ENCODE measurements at regions not wholly inside any gene's neighbourhood (a gene's known extent, or its start where the extent isn't known, plus 50 kb on each side); places are given as distances from the start of the nearest gene placed in this dataset.
"Not testable (repeated sequence)": the region's sequence is repeated elsewhere in the genome, so short reads cannot be mapped to it uniquely, and the experiment has no call there.

DNA sequence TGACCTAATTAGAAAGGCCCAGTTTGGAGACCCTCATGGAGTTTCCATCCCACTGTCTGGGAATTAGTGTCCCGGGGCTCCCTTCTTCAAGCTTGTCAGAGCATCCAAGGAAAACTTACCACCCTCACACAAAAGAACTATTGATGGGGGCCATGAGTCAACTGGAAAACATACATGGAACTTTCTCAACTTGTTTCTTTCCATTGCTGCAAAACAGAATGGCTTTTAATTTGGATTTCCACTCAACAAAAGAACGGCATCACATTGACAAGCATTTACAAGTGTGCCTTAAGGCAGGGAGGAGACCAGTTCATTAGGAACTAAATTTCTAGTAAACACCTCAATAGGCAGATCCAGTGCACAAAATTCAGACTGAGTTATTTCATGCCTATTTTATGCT is 289.1 kb upstream of the PREP start:
- H3K27me3 ChIP-seq (ENCODE audit: insufficient read depth in 3 of 3, low read length in 2 of 3) = peaks cover 0 to 3% (median 0%) of the 10 kb centered on the region in 3 donors
- DNase-seq = no peak
- H3K9me3 ChIP-seq = peaks cover 8% of the 10 kb centered on the region
- intact Hi-C loops (cut with DNase I) = no loop called here
- no peak overlapping the region for H3K4me3 ChIP-seq
- WGBS, 3 donors = 38 to 58% (median 43%) methylated on average over 2 of the region's 2 CpGs
- ATAC-seq = no peak
- no peak overlapping the region for H3K27ac ChIP-seq
- no peaks in the 10 kb centered on the region for H3K36me3 ChIP-seq (ENCODE audit: insufficient read depth in 1 of 2, low read depth in 1 of 2)
- TF ChIP-seq, protein P1, sequence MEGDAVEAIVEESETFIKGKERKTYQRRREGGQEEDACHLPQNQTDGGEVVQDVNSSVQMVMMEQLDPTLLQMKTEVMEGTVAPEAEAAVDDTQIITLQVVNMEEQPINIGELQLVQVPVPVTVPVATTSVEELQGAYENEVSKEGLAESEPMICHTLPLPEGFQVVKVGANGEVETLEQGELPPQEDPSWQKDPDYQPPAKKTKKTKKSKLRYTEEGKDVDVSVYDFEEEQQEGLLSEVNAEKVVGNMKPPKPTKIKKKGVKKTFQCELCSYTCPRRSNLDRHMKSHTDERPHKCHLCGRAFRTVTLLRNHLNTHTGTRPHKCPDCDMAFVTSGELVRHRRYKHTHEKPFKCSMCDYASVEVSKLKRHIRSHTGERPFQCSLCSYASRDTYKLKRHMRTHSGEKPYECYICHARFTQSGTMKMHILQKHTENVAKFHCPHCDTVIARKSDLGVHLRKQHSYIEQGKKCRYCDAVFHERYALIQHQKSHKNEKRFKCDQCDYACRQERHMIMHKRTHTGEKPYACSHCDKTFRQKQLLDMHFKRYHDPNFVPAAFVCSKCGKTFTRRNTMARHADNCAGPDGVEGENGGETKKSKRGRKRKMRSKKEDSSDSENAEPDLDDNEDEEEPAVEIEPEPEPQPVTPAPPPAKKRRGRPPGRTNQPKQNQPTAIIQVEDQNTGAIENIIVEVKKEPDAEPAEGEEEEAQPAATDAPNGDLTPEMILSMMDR (IDR thresholded peaks at IDR 0.05) = no peak
- no peaks in the 10 kb centered on the region for H3K4me1 ChIP-seq

DNA sequence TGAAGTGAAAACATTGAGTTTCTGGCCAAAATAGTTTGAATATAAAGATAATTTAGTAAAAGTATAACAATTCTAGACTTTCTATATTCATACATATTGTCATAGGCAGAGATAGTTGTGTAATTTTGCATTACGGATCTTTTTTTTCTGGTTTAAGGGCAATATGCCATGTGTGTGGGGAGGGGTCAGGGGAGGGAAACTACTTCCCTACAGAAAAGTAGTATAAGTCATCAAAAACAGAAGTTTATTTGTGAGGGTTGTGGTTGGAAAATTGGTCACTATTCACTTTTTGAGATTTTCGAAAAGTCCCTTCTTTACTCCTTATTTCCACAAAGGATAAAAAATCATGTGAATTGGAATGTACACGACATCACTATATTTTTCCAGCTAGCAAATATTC is 288.2 kb upstream of the PREP start:
- peaks cover 0 to 3% (median 0%) of the 10 kb centered on the region in 3 donors for H3K27me3 ChIP-seq (ENCODE audit: insufficient read depth in 3 of 3, low read length in 2 of 3)
- 86 to 90% (median 87%) methylated on average over 3 of the region's 3 CpGs for WGBS, 3 donors
- ATAC-seq (no peak), DNase-seq (no peak)
- TF ChIP-seq, protein P1 (IDR thresholded peaks at IDR 0.05) = no peak
- H3K9me3 ChIP-seq = peaks cover 11% of the 10 kb centered on the region
- no peak overlapping the region for H3K27ac ChIP-seq
- no peaks in the 10 kb centered on the region for H3K4me1 ChIP-seq
- H3K4me3 ChIP-seq = no peak overlapping the region
- intact Hi-C loops (cut with DNase I) = no loop called here
- no peaks in the 10 kb centered on the region for H3K36me3 ChIP-seq (ENCODE audit: insufficient read depth in 1 of 2, low read depth in 1 of 2)

- WGBS, 3 donors = 84 to 94% (median 91%) methylated on average over 1 of the region's 1 CpG
- ATAC-seq (no peak), DNase-seq (no peak)
- intact Hi-C loops (cut with DNase I) = no loop called here
- Histone ChIP-seq H3K4me3 (no peak overlapping the region), H3K27ac (no peak overlapping the region), H3K27me3 (ENCODE audit: insufficient read depth in 3 of 3, low read length in 2 of 3) (peaks cover 0 to 2% (median 0%) of the 10 kb centered on the region in 3 donors), H3K4me1 (no peaks in the 10 kb centered on the region), H3K9me3 (peaks cover 11% of the 10 kb centered on the region), H3K36me3 (ENCODE audit: insufficient read depth in 1 of 2, low read depth in 1 of 2) (no peaks in the 10 kb centered on the region)
- TF ChIP-seq, protein P1 (IDR thresholded peaks at IDR 0.05) = no peak
These were observed 285.7 kb upstream of the PREP start for GRCh38 chr6:105688573-105688972.

DNA sequence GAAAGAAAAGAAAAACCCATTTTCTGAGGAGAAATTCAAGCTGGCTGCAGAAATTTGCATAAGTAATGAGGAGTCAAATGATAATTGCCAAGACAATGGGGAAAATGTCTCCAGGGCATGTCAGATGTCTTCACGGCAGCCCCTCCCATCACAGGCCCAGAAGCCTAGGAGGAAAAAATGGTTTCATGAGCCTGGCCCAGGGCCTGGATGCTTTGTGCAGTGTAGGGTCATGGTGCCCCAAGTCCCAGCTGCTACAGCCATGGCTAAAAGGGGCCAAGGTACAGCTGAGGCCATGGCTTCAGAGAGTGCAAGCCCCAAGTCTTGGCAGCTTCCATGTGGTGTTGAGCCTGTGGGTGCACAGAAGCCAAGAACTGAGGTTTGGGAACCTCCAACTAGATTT is 283.9 kb upstream of the PREP start:
- not testable (repeated sequence) for H3K27ac ChIP-seq, ATAC-seq

DNA sequence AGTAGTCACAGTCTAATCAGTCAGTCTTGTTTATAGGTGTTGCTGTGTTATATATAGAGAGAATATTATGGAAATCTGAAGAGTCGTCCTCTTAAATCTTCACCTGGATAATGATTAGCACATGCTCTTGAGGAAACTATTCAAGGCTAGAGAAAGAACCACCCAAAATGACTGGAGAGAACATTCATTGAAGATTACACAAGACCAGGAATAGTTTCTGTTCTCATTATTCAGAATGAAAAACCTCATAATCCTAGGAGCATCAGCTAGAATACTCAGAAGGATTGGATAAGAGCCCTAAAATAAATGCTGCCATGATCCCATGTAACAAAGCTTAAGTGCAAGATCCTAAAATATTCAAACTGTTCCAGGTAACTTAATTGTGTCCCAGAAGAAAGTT is 278.2 kb upstream of the PREP start:
- no peaks in the 10 kb centered on the region for H3K4me1 ChIP-seq
- TF ChIP-seq, protein P1 (IDR thresholded peaks at IDR 0.05) = no peak
- 89 to 93% (median 92%) methylated on average over 1 of the region's 1 CpG for WGBS, 3 donors
- no peak overlapping the region for H3K27ac ChIP-seq
- intact Hi-C loops (cut with DNase I) = no loop called here
- no peak for DNase-seq
- no peak for ATAC-seq
- H3K36me3 ChIP-seq (ENCODE audit: insufficient read depth in 1 of 2, low read depth in 1 of 2) = no peaks in the 10 kb centered on the region
- no peaks in the 10 kb centered on the region for H3K27me3 ChIP-seq (ENCODE audit: insufficient read depth in 3 of 3, low read length in 2 of 3)
- no peak overlapping the region for H3K4me3 ChIP-seq
- H3K9me3 ChIP-seq = no peaks in the 10 kb centered on the region

More for the DNA sequence above, 283.9 kb upstream of the PREP start:
- peaks cover 11% of the 10 kb centered on the region for H3K9me3 ChIP-seq
- H3K4me1 ChIP-seq; H3K4me3 ChIP-seq; intact Hi-C loops (cut with DNase I); H3K27me3 ChIP-seq (ENCODE audit: insufficient read depth in 3 of 3, low read length in 2 of 3); H3K36me3 ChIP-seq (ENCODE audit: insufficient read depth in 1 of 2, low read depth in 1 of 2); DNase-seq: not testable (repeated sequence)
- 41 to 95% (median 94%) methylated on average over 1 of the region's 1 CpG for WGBS, 3 donors

All from psoas muscle (tissue), 7 donors.